Esophagus squamous epithelium (tissue), 4 donors: ENCODE measurements at regions not wholly inside any gene's neighbourhood (a gene's known extent, or its start where the extent isn't known, plus 50 kb on each side); places are given as distances from the start of the nearest gene placed in this dataset.

Experiments used
- POLR2A ChIP-seq, 4 donors: fragments of 450-650 bp; IDR thresholded peaks; one replicate each; pipeline ENCODE4 v1.6.1; 2017; ENCODE audit warnings: antibody characterized with exemption in 4 of 4, mild to moderate bottlenecking in 4 of 4, moderate library complexity in 3 of 4
- TF ChIP-seq, protein P1 (sequence below), 6 experiments: fragments of 450-650 bp in 4 of 6; fragments of 200-600 bp in 2 of 6; sonication (generic) in 2 of 6; IDR thresholded peaks; one replicate each; pipeline ENCODE4 v1.5.1; 2016 to 2019; ENCODE audit warnings: antibody characterized with exemption in 6 of 6, mild to moderate bottlenecking in 4 of 6, moderate library complexity in 4 of 6

GRCh38 chr6:53731866-53732636 lies 62.8 kb upstream of the LRRC1 start:
- TF ChIP-seq, protein P1, sequence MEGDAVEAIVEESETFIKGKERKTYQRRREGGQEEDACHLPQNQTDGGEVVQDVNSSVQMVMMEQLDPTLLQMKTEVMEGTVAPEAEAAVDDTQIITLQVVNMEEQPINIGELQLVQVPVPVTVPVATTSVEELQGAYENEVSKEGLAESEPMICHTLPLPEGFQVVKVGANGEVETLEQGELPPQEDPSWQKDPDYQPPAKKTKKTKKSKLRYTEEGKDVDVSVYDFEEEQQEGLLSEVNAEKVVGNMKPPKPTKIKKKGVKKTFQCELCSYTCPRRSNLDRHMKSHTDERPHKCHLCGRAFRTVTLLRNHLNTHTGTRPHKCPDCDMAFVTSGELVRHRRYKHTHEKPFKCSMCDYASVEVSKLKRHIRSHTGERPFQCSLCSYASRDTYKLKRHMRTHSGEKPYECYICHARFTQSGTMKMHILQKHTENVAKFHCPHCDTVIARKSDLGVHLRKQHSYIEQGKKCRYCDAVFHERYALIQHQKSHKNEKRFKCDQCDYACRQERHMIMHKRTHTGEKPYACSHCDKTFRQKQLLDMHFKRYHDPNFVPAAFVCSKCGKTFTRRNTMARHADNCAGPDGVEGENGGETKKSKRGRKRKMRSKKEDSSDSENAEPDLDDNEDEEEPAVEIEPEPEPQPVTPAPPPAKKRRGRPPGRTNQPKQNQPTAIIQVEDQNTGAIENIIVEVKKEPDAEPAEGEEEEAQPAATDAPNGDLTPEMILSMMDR (IDR thresholded peaks at IDR 0.05), result no peak
- TF ChIP-seq POLR2A (IDR thresholded peaks at IDR 0.05), result no peak
